ENCODE measurements at regions not wholly inside any gene's neighbourhood (a gene's known extent, or its start where the extent isn't known, plus 50 kb on each side); places are given as distances from the start of the nearest gene placed in this dataset.

DNA sequence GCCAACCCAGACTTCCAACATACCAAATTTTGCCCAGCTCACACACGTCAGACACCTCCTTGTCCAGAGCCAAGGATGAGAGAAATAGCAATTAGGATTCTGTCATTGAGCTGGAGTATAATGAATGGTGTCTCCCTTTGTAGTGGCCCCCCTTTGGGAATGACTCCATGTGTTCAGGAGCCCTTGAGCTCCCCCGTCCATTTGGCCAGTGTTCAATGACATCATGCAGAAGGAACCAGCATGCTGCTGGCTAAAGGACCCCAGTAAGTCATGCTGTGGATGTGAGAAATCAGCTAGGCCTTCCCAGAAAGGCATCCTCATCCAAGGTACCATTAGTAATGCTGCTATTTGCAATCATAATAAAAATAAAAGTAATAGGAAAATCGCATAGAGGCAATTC lies 158.8 kb upstream of the SRRM4 start:
- no peak for DNase-seq (ENCODE audit: low spot score)
- TF ChIP-seq, protein P1, sequence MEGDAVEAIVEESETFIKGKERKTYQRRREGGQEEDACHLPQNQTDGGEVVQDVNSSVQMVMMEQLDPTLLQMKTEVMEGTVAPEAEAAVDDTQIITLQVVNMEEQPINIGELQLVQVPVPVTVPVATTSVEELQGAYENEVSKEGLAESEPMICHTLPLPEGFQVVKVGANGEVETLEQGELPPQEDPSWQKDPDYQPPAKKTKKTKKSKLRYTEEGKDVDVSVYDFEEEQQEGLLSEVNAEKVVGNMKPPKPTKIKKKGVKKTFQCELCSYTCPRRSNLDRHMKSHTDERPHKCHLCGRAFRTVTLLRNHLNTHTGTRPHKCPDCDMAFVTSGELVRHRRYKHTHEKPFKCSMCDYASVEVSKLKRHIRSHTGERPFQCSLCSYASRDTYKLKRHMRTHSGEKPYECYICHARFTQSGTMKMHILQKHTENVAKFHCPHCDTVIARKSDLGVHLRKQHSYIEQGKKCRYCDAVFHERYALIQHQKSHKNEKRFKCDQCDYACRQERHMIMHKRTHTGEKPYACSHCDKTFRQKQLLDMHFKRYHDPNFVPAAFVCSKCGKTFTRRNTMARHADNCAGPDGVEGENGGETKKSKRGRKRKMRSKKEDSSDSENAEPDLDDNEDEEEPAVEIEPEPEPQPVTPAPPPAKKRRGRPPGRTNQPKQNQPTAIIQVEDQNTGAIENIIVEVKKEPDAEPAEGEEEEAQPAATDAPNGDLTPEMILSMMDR (IDR thresholded peaks at IDR 0.05; ENCODE audit: extremely low read depth, insufficient read depth, missing control alignments): no peak
- in situ Hi-C loops (cut with MboI; ENCODE audit: low pct_unique_long_range_greater_than_20kb, low sequenced_read_pairs, unreplicated experiment): no loop called here

DNA sequence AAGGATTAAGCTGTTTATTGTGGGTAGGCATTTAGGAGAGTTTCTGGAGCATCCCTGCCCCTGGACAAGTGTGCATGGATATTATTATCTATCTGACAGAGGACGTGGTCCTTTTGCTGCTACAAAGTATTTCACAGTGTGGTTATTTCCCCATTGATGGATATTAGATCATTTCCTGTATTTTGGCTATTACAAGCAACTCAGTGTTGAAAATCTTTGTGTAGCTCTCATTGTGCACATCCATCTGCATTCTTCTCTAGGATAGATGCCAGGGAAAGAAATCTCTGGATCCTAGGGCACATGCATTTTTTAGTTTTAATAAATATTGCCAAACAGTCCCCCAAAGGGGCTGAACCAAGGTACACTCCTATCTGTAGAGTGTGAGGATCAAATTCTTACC lies 154.3 kb upstream of the SRRM4 start:
- in situ Hi-C loops (cut with MboI; ENCODE audit: low pct_unique_long_range_greater_than_20kb, low sequenced_read_pairs, unreplicated experiment): loop anchor here (25.0 kb wide), 1 partner anchor 415 kb away; no protein-coding TSS in a partner anchor
- no peak for DNase-seq (ENCODE audit: low spot score)
- TF ChIP-seq, protein P1 (IDR thresholded peaks at IDR 0.05; ENCODE audit: extremely low read depth, insufficient read depth, missing control alignments): no peak

DNA sequence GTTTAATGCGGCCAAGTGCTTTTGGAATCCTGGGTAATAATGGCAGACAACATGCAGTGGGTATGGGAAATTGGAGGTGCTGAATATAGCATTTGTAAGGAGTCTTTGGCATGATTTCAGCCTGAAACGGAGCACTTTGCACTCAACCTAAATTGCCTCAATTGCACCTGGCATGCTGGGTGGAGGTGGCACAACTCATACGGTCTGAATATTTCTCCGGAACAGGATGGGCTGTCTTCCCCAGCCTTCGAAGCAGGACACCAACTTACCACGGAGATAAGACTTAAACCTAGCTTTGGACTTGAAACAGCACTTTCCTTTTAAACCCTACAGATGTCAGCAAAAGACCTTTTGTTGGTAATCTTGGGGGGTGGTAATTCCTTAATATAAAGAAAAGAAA lies 153.7 kb upstream of the SRRM4 start:
- TF ChIP-seq, protein P1 (IDR thresholded peaks at IDR 0.05; ENCODE audit: extremely low read depth, insufficient read depth, missing control alignments): no peak
- no peak for DNase-seq (ENCODE audit: low spot score)
- in situ Hi-C loops (cut with MboI; ENCODE audit: low pct_unique_long_range_greater_than_20kb, low sequenced_read_pairs, unreplicated experiment): loop anchor here (25.0 kb wide), 1 partner anchor 415 kb away; no protein-coding TSS in a partner anchor

DNA sequence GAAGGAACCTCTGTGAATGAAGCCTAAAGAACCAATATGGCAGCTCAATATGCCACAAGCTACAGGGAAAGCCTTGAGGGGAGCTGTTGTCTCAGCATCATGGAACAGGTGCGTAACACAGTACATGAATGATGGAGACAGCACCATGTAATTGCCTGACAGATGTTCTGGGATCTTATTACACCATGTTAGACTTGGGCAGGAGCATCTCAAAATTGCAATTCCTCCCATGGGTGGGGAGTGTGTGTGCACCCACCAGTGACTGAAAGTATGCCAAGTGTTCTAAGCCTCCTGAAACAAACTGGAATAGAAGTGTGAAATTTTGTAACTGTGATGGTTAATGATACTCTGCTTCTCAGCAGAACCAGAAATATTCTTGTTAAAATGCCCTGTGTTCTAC lies 151.0 kb upstream of the SRRM4 start:
- TF ChIP-seq, protein P1 (IDR thresholded peaks at IDR 0.05; ENCODE audit: extremely low read depth, insufficient read depth, missing control alignments): no peak
- no peak for DNase-seq (ENCODE audit: low spot score)
- in situ Hi-C loops (cut with MboI; ENCODE audit: low pct_unique_long_range_greater_than_20kb, low sequenced_read_pairs, unreplicated experiment): loop anchor here (25.0 kb wide), 1 partner anchor 418 kb away; no protein-coding TSS in a partner anchor

DNA sequence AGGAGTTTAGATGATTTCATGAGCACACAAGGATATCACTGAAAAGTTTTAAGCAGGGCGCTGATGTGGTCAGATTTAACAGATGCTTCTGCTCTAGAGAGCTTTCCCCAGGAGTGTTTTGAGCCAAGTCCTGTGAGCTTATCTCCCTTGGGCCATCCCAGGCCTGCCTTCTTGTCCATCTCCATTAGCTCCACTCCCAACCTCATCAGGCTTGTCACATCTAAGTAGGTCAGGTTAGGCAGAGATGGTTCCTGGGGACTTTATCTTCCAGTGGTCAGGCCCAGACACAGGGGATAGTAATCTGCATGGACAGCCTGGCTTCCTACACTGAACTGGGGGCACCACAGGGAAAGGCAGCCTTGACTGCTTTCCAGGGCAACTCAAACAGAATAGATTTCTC lies 145.4 kb upstream of the SRRM4 start:
- DNase-seq (ENCODE audit: low spot score): no peak
- TF ChIP-seq, protein P1 (IDR thresholded peaks at IDR 0.05; ENCODE audit: extremely low read depth, insufficient read depth, missing control alignments): no peak
- in situ Hi-C loops (cut with MboI; ENCODE audit: low pct_unique_long_range_greater_than_20kb, low sequenced_read_pairs, unreplicated experiment): loop anchor here (25.0 kb wide), 1 partner anchor 424 kb away; no protein-coding TSS in a partner anchor

DNA sequence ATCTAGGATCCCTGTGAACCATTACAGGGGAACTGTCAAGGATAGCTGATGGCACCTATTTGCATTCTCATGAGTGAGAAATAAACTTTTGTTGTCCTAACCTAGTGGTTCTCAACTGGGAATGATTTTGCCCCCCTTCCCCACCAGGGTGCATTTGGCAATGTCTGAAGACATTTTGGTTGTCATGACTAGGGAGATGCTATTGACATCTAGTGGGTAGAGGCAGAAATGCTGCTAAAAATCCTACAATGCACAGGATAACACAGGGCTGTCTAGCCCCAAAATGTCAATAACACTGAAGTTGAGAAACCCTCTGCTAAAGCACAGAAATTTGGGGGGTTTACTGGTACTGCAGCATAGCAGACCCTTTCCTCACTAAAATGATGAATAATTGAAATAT lies 140.9 kb upstream of the SRRM4 start:
- in situ Hi-C loops (cut with MboI; ENCODE audit: low pct_unique_long_range_greater_than_20kb, low sequenced_read_pairs, unreplicated experiment): loop anchor here (25.0 kb wide), 1 partner anchor 428 kb away; no protein-coding TSS in a partner anchor

More for the DNA sequence above, 140.9 kb upstream of the SRRM4 start:
- no peak for DNase-seq (ENCODE audit: low spot score)
- TF ChIP-seq, protein P1 (IDR thresholded peaks at IDR 0.05; ENCODE audit: extremely low read depth, insufficient read depth, missing control alignments): peak; percentile 51

All from GM13977 (cell line).